ENCODE measurements at regions not wholly inside any gene's neighbourhood (a gene's known extent, or its start where the extent isn't known, plus 50 kb on each side); places are given as distances from the start of the nearest gene placed in this dataset.

GRCh38 chr16:79411805-79412204, 188.7 kb downstream of the MAF start:
- 28% methylated on average over 4 of the region's 4 CpGs for WGBS (ENCODE audit: insufficient coverage, low coverage, missing lambda C conversion rate)
- DNase-seq (ENCODE audit: extremely low read depth in 1 of 4, low spot score in 3 of 4) (no peak), FAIRE-seq (no peak), ATAC-seq (no peak)
- H3K4me3 ChIP-seq, result no peak overlapping the region
- 0 out of 2 replicates have a peak, but pooled peaks cover 4% of the 10 kb centered on the region for H3K9me3 ChIP-seq (replicated peaks; ENCODE audit: control insufficient read depth, insufficient read depth, low read depth, low read length)
- H3K79me2 ChIP-seq (ENCODE audit: control insufficient read depth, insufficient read depth, low read length), result no peaks in the 10 kb centered on the region
- ChIA-PET CTCF (ENCODE audit: low intra/inter-chr PET ratio) (no interaction called here), POLR2A (no interaction called here)
- in situ Hi-C loops (cut with MboI) (no loop called here), intact Hi-C loops (cut with micrococcal nuclease) (no loop called here)
- peak overlapping the region; percentile 76 for H2AFZ ChIP-seq (ENCODE audit: low read depth, low read length)
- H3K27ac ChIP-seq (ENCODE audit: extremely low read depth, low read depth, low read length), result no peak overlapping the region
- H3K4me2 ChIP-seq (ENCODE audit: insufficient read depth, low read length), result no peak overlapping the region
- no peak overlapping the region for H3K9ac ChIP-seq (ENCODE audit: insufficient read depth in 1 of 2, low read depth in 2 of 2, low read length in 2 of 2)
- no TSS peak for BruUV-seq (replicated peaks)
- H3K9me1 ChIP-seq (ENCODE audit: control insufficient read depth, insufficient read depth, low read length), result no peaks in the 10 kb centered on the region
- H3K4me1 ChIP-seq (replicated peaks in 1 of 2; ENCODE audit: control insufficient read depth in 2 of 2, insufficient read depth in 2 of 2, low read length in 2 of 2), result peaks cover 0 to 11% of the 10 kb centered on the region in 2 experiments; a peak in 3 of 5 replicates
- H4K20me1 ChIP-seq (replicated peaks; ENCODE audit: control insufficient read depth, insufficient read depth, low read length), result no peaks in the 10 kb centered on the region
- no peaks in the 10 kb centered on the region for H3K36me3 ChIP-seq (ENCODE audit: control insufficient read depth, insufficient read depth, low read length)
- peaks cover 3 to 9% of the 10 kb centered on the region in 2 experiments; a peak in 3 of 5 replicates for H3K27me3 ChIP-seq (ENCODE audit: control insufficient read depth in 2 of 2, insufficient read depth in 2 of 2, low read length in 2 of 2)
- no peak for TF ChIP-seq EP300 (IDR thresholded peaks at IDR 0.05; ENCODE audit: low read length)
- TF ChIP-seq TRIM25 (IDR thresholded peaks at IDR 0.05; ENCODE audit: borderline replicate concordance), result no peak
- no peak for TF ChIP-seq ZFP1 (CRISPR knock-in tag; IDR thresholded peaks at IDR 0.05)
- no peak for TF ChIP-seq U2AF2 (optimal IDR thresholded peaks at IDR 0.05; ENCODE audit: low read depth, low read length)
- TF ChIP-seq USF1 (CRISPR knock-in tag; IDR thresholded peaks at IDR 0.05), result no peak
- TF ChIP-seq MYNN (IDR thresholded peaks at IDR 0.05), result no peak
- no peak for TF ChIP-seq MYNN (CRISPR knock-in tag; IDR thresholded peaks at IDR 0.05)
- TF ChIP-seq CAMTA2 (CRISPR knock-in tag; conservative IDR thresholded peaks at IDR 0.05), result no peak
- no peak for TF ChIP-seq ZNF282 (CRISPR knock-in tag; IDR thresholded peaks at IDR 0.05)
- no peak for TF ChIP-seq ZKSCAN1 (IDR thresholded peaks at IDR 0.05; ENCODE audit: low read depth, low read length)
